K562 (cell line): ENCODE measurements at regions not wholly inside any gene's neighbourhood (a gene's known extent, or its start where the extent isn't known, plus 50 kb on each side); places are given as distances from the start of the nearest gene placed in this dataset.

ENCODE experiments used
- ATAC-seq: fragments of 200-7000 bp; cut with Tn5 transposase; 3 replicates; pipeline ENCODE4 v1.9.1; 2020; ENCODE audit warnings: moderate library complexity
- BruUV-seq: library from RNA; stranded (reverse); fragments of 400-500 nt; replicated peaks from 2 replicates; lab custom pipeline; 2021; lab: Mats Ljungman, UMichigan
- CTCF ChIA-PET: fragments of 300-600 bp; formaldehyde crosslinking; extraction: SDS; loops from one replicate; lab custom pipeline; 2021; ENCODE audit warnings: low intra/inter-chr PET ratio; lab: Yijun Ruan, JAX
- POLR2A ChIA-PET: fragments of 300-600, 350-650 bp; sonication (Branson Sonifier 250); formaldehyde crosslinking; extraction: SDS; loops from one replicate; lab custom pipeline; 2021; ENCODE audit warnings: antibody characterized with exemption, inconsistent platforms; lab: Yijun Ruan, JAX
- DNase-seq, 4 experiments: peaks; one replicate each; pipeline versions ENCODE4 v3.0.0 to v3.0.0-alpha.2; 2011 to 2018; ENCODE audit warnings: low spot score in 3 of 4, mixed read lengths in 3 of 4; ENCODE audit errors: extremely low read depth in 1 of 4
- FAIRE-seq: peaks from 2 replicates; lab custom pipeline; 2011; peaks lifted over from hg19 to GRCh38; lab: Jason Lieb, UNC
- H2AFZ ChIP-seq: 2 replicates; pipeline ENCODE4 v1.6.0; 2011; ENCODE audit warnings: low read depth, low read length, control low read depth, inconsistent platforms
- H3K27ac ChIP-seq: fragments of 200-600 bp; 3 replicates; pipeline ENCODE4 v1.8.0; 2011; ENCODE audit warnings: low read depth, mild to moderate bottlenecking, control low read depth, inconsistent platforms, low read length, moderate library complexity, mixed read lengths; ENCODE audit errors: extremely low read depth
- H3K27me3 ChIP-seq, 2 experiments: fragments of 300-600 bp in 1 of 2; 2 replicates in 1 of 2; 3 replicates in 1 of 2; pipeline versions ENCODE4 v1.6.0 to v1.8.0; 2011; ENCODE audit warnings: inconsistent platforms in 2 of 2, low read length in 2 of 2, mild to moderate bottlenecking in 1 of 2, mixed read lengths in 1 of 2, moderate library complexity in 1 of 2; ENCODE audit not compliant: control insufficient read depth in 2 of 2, insufficient read depth in 2 of 2
- H3K36me3 ChIP-seq: fragments of 300-600 bp; 3 replicates; pipeline ENCODE4 v1.8.0; 2011; ENCODE audit warnings: mild to moderate bottlenecking, low read length, inconsistent platforms; ENCODE audit not compliant: control insufficient read depth, insufficient read depth
- H3K4me1 ChIP-seq, 2 experiments: fragments of 200-600 bp in 1 of 2; replicated peaks in 1 of 2; 2 replicates in 1 of 2; 3 replicates in 1 of 2; pipeline versions ENCODE4 v1.5.1 to v1.8.0; 2011; ENCODE audit warnings: inconsistent platforms in 2 of 2, low read length in 2 of 2, mild to moderate bottlenecking in 1 of 2, mixed read lengths in 1 of 2, moderate library complexity in 1 of 2; ENCODE audit not compliant: control insufficient read depth in 2 of 2, insufficient read depth in 2 of 2
- H3K4me2 ChIP-seq: 2 replicates; pipeline ENCODE4 v1.6.1; 2011; ENCODE audit warnings: low read length, control low read depth, inconsistent platforms, mixed read lengths; ENCODE audit not compliant: insufficient read depth
- H3K4me3 ChIP-seq: fragments of 200-600 bp; sonication (generic), shearing (Covaris generic); 2 replicates; pipeline ENCODE4 v1.5.1; 2016; ENCODE audit warnings: control low read depth, inconsistent platforms
- H3K79me2 ChIP-seq: fragments of 200-600 bp; 3 replicates; pipeline ENCODE4 v1.8.0; 2011; ENCODE audit warnings: low read length, inconsistent platforms; ENCODE audit not compliant: control insufficient read depth, insufficient read depth
- H3K9ac ChIP-seq, 2 experiments: 2 replicates each; pipeline versions ENCODE4 v1.6.0 to v1.6.1; 2011; ENCODE audit warnings: low read depth in 2 of 2, low read length in 2 of 2, control low read depth in 1 of 2, inconsistent platforms in 1 of 2, mild to moderate bottlenecking in 1 of 2, mixed read lengths in 1 of 2; ENCODE audit not compliant: insufficient read depth in 1 of 2
- H3K9me1 ChIP-seq: one replicate; pipeline ENCODE4 v1.6.0; 2011; ENCODE audit warnings: inconsistent platforms, mild to moderate bottlenecking, low read length, moderate library complexity; ENCODE audit not compliant: control insufficient read depth, insufficient read depth
- H3K9me3 ChIP-seq: replicated peaks from 2 replicates; pipeline ENCODE4 v1.5.1; 2011; ENCODE audit warnings: low read depth, low read length, inconsistent platforms; ENCODE audit not compliant: control insufficient read depth, insufficient read depth
- H4K20me1 ChIP-seq: replicated peaks from 2 replicates; pipeline ENCODE4 v1.6.1; 2011; ENCODE audit warnings: low read length, inconsistent platforms, mixed read lengths; ENCODE audit not compliant: control insufficient read depth, insufficient read depth
- BRD9 ChIP-seq: fragments of 450-650 bp; IDR thresholded peaks from 2 replicates; pipeline ENCODE4 v1.6.1; 2018; ENCODE audit warnings: low read depth; ENCODE audit not compliant: partially characterized antibody
- C11orf30 ChIP-seq: fragments of 450-650 bp; IDR thresholded peaks from 2 replicates; pipeline ENCODE4 v1.6.1; 2016; ENCODE audit warnings: low read depth, mild to moderate bottlenecking
- EHMT2 ChIP-seq: fragments of 450-650 bp; IDR thresholded peaks from 2 replicates; pipeline ENCODE4 v1.6.1; 2018; ENCODE audit warnings: antibody characterized with exemption
- HMG20B ChIP-seq: fragments of 250-450 bp; sonication (Bioruptor Pico); IDR thresholded peaks from 2 replicates; pipeline ENCODE4 v1.5.0; 2021; ENCODE audit warnings: mild to moderate bottlenecking
- KAT7 ChIP-seq: sonication (generic); formaldehyde crosslinking; IDR thresholded peaks from 2 replicates; pipeline ENCODE4 v1.8.0; 2022; ENCODE audit warnings: missing genetic modification reagents, mild to moderate bottlenecking, borderline replicate concordance
- KAT8 ChIP-seq: fragments of 450-650 bp; IDR thresholded peaks from 2 replicates; pipeline ENCODE4 v1.6.1; 2016; ENCODE audit warnings: low read depth, mild to moderate bottlenecking
- SAFB2 ChIP-seq: fragments of 200-400 bp; formaldehyde crosslinking; IDR thresholded peaks from 2 replicates; pipeline ENCODE4 v1.6.1; 2018; ENCODE audit warnings: borderline replicate concordance, low read length, low read depth, moderate library complexity; ENCODE audit not compliant: severe bottlenecking
- SMAD2 ChIP-seq: fragments of 150-350 bp; IDR thresholded peaks from 2 replicates; pipeline ENCODE4 v1.6.1; 2014; ENCODE audit warnings: low read depth, mild to moderate bottlenecking, low read length
- SREBF2 ChIP-seq: sonication (generic); formaldehyde crosslinking; IDR thresholded peaks from 2 replicates; pipeline ENCODE4 v1.4.0; 2020; ENCODE audit warnings: mild to moderate bottlenecking, missing genetic modification reagents
- TAF15 ChIP-seq: fragments of 200-400 bp; formaldehyde crosslinking; IDR thresholded peaks from 2 replicates; pipeline ENCODE4 v1.6.1; 2017; ENCODE audit warnings: mild to moderate bottlenecking, low read depth, low read length, moderate library complexity
- TEAD2 ChIP-seq: fragments of 450-650 bp; IDR thresholded peaks from 2 replicates; pipeline ENCODE4 v1.6.1; 2016; ENCODE audit warnings: missing genetic modification characterization, control low read depth, missing compliant biosample characterization
- ZBTB1 ChIP-seq: sonication (generic); formaldehyde crosslinking; IDR thresholded peaks from 2 replicates; pipeline ENCODE4 v1.8.1; 2023; ENCODE audit warnings: missing genetic modification reagents, low read depth, mild to moderate bottlenecking, borderline replicate concordance
- ZNF316 ChIP-seq: fragments of 450-650 bp; IDR thresholded peaks from 2 replicates; pipeline ENCODE4 v1.6.1; 2016
- WGBS: fragments of 100-300 bp; shearing (Covaris generic); methylation state at CpG from one replicate; pipeline ENCODE4 v1.1.6; 2016; ENCODE audit warnings: low coverage, mixed read lengths; ENCODE audit not compliant: insufficient coverage; ENCODE audit errors: missing lambda C conversion rate; 5-methylcytosine and 5-hydroxymethylcytosine counted together
- in situ Hi-C: fragments of 300-500 bp; cut with MboI; formaldehyde crosslinking; loops from 4 replicates; pipeline ENCODE4 v1.15.0; 2018; ENCODE audit warnings: inconsistent platforms, mixed read lengths
- intact Hi-C: fragments of 100-400 bp; cut with micrococcal nuclease; formaldehyde crosslinking; loops from 2 replicates; pipeline ENCODE4 v1.14.2; 2022
- TF ChIP-seq, protein P1 (sequence below), 2 experiments: fragments of 450-650 bp in 1 of 2; IDR thresholded peaks; 2 replicates each; pipeline ENCODE4 v1.6.1; 2011 to 2017; ENCODE audit warnings: low read depth in 2 of 2, antibody characterized with exemption in 1 of 2, borderline replicate concordance in 1 of 2, low read length in 1 of 2, mild to moderate bottlenecking in 1 of 2, mixed read lengths in 1 of 2; ENCODE audit not compliant: control insufficient read depth in 1 of 2

DNA sequence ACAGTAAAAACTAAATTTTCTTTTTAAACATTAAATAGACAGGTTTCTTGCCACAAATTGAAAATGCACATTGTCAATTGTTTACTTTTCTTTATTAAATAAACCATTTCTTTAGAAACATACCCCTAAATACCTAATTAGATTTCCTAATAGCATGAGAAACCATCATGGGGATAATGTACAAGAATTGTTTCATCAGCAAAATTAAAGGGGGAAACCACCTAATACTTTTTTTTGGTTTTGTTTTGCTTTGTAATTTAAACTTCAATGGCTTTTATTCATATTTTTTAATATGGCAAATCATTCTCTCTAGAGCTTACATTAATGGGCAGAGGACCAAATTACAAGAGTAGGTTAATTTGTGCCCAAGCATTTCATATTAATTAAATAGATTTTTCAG is 987.9 kb downstream of the EPHA7 start:
- POLR2A ChIA-PET, result no interaction called here
- H3K27ac ChIP-seq, result no peak overlapping the region
- H3K36me3 ChIP-seq, result no peaks in the 10 kb centered on the region
- intact Hi-C loops, result no loop called here
- FAIRE-seq, result no peak
- CTCF ChIA-PET, result no interaction called here
- H2AFZ ChIP-seq, result no peak overlapping the region
- no peaks in the 10 kb centered on the region for H3K79me2 ChIP-seq
- TF ChIP-seq C11orf30, result 0 out of 2 replicates have a peak, but pooled peaks have one; percentile 15
- no peak for TF ChIP-seq EHMT2
- TF ChIP-seq TEAD2 (tag), result no peak
- TF ChIP-seq SAFB2, result no peak
- TF ChIP-seq ZNF316, result peak; percentile 31; the same call in 1 of the 2 replicates
- TF ChIP-seq BRD9, result no peak
- TF ChIP-seq, all 486 proteins: peak for 2
- in situ Hi-C loops, result no loop called here
- Histone ChIP-seq H3K27me3 (no peaks in the 10 kb centered on the region), H3K4me3 (no peak overlapping the region), H3K9me1 (no peaks in the 10 kb centered on the region), H3K4me1 (no peaks in the 10 kb centered on the region), H3K9ac (no peak overlapping the region), H4K20me1 (no peaks in the 10 kb centered on the region), H3K9me3 (no peaks in the 10 kb centered on the region), H3K4me2 (no peak overlapping the region)
- ATAC-seq (no peak), DNase-seq (no peak)
- no TSS peak for BruUV-seq

- BruUV-seq, result no TSS peak
- Histone ChIP-seq H3K79me2 (no peaks in the 10 kb centered on the region), H3K27ac (no peak overlapping the region), H3K9me3 (no peaks in the 10 kb centered on the region), H3K4me3 (no peak overlapping the region), H3K9me1 (no peaks in the 10 kb centered on the region), H3K27me3 (no peaks in the 10 kb centered on the region), H4K20me1 (no peaks in the 10 kb centered on the region), H3K4me2 (no peak overlapping the region), H2AFZ (no peak overlapping the region), H3K9ac (no peak overlapping the region), H3K36me3 (no peaks in the 10 kb centered on the region), H3K4me1 (no peaks in the 10 kb centered on the region)
- in situ Hi-C loops, result no loop called here
- no peak for DNase-seq
- no peak for ATAC-seq
- TF ChIP-seq ZBTB1 (no peak), SREBF2 (CRISPR knock-in tag) (no peak), HMG20B (CRISPR knock-in tag) (no peak), TAF15 (no peak), SMAD2 (no peak), KAT7 (no peak), KAT8 (no peak)
- TF ChIP-seq, protein P1, sequence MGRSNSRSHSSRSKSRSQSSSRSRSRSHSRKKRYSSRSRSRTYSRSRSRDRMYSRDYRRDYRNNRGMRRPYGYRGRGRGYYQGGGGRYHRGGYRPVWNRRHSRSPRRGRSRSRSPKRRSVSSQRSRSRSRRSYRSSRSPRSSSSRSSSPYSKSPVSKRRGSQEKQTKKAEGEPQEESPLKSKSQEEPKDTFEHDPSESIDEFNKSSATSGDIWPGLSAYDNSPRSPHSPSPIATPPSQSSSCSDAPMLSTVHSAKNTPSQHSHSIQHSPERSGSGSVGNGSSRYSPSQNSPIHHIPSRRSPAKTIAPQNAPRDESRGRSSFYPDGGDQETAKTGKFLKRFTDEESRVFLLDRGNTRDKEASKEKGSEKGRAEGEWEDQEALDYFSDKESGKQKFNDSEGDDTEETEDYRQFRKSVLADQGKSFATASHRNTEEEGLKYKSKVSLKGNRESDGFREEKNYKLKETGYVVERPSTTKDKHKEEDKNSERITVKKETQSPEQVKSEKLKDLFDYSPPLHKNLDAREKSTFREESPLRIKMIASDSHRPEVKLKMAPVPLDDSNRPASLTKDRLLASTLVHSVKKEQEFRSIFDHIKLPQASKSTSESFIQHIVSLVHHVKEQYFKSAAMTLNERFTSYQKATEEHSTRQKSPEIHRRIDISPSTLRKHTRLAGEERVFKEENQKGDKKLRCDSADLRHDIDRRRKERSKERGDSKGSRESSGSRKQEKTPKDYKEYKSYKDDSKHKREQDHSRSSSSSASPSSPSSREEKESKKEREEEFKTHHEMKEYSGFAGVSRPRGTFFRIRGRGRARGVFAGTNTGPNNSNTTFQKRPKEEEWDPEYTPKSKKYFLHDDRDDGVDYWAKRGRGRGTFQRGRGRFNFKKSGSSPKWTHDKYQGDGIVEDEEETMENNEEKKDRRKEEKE (IDR thresholded peaks at IDR 0.05; ENCODE audit: borderline replicate concordance in 1 of 2, control insufficient read depth in 1 of 2, low read depth in 2 of 2, low read length in 1 of 2), result no peak
- CTCF ChIA-PET, result no interaction called here
- FAIRE-seq, result no peak
- POLR2A ChIA-PET, result no interaction called here
- WGBS, result 0% methylated on average over 2 of the region's 2 CpGs
- intact Hi-C loops, result no loop called here
Observed at GRCh38 chr6:92428448-92428847, 990.9 kb downstream of the EPHA7 start.
